ENCODE measurements at regions not wholly inside any gene's neighbourhood (a gene's known extent, or its start where the extent isn't known, plus 50 kb on each side); places are given as distances from the start of the nearest gene placed in this dataset.

- DNase-seq (ENCODE audit: low spot score), result no peak
- H3K9me3 ChIP-seq (ENCODE audit: control insufficient read depth in 4 of 4, low read length in 3 of 4), result no peaks in the 10 kb centered on the region
- H3K9ac ChIP-seq (ENCODE audit: low read depth in 1 of 2, low read length in 2 of 2), result no peak overlapping the region
- H3K4me1 ChIP-seq (ENCODE audit: control insufficient read depth in 4 of 4, insufficient read depth in 4 of 4, low read length in 3 of 4), result peaks cover 0 to 2% (median 0%) of the 10 kb centered on the region in 4 donors
- no peak overlapping the region for H3K27ac ChIP-seq (ENCODE audit: low read depth in 1 of 2, low read length in 2 of 2)
- no peak overlapping the region for H3K4me3 ChIP-seq (ENCODE audit: low read depth in 1 of 3, low read length in 3 of 3)
- no peaks in the 10 kb centered on the region for H3K27me3 ChIP-seq (ENCODE audit: control insufficient read depth in 4 of 4, insufficient read depth in 4 of 4, low read length in 3 of 4)
- TF ChIP-seq RXRA (IDR thresholded peaks at IDR 0.05) (no peak), TAF1 (conservative IDR thresholded peaks at IDR 0.05) (no peak), YY1 (IDR thresholded peaks at IDR 0.05) (no peak), ATF3 (IDR thresholded peaks at IDR 0.05) (no peak), RAD21 (IDR thresholded peaks at IDR 0.05) (no peak), HNF4G (IDR thresholded peaks at IDR 0.05) (no peak), EGR1 (IDR thresholded peaks at IDR 0.05; ENCODE audit: low read depth in 2 of 2) (no peak), NR2F2 (IDR thresholded peaks at IDR 0.05) (no peak), JUND (IDR thresholded peaks at IDR 0.05) (no peak), REST (IDR thresholded peaks at IDR 0.05) (no peak), ZBTB33 (IDR thresholded peaks at IDR 0.05) (no peak), SP1 (IDR thresholded peaks at IDR 0.05) (no peak), GABPA (IDR thresholded peaks at IDR 0.05 in 1 of 2, conservative IDR thresholded peaks at IDR 0.05 in 1 of 2) (no peak), CTCF (IDR thresholded peaks at IDR 0.05; ENCODE audit: low read depth, low read length, missing input control) (no peak), HNF4A (conservative IDR thresholded peaks at IDR 0.05) (no peak)
- no peaks in the 10 kb centered on the region for H3K36me3 ChIP-seq (ENCODE audit: control insufficient read depth in 4 of 4, insufficient read depth in 3 of 4, low read depth in 1 of 4, low read length in 3 of 4)
These were observed 95.8 kb upstream of the IRAK1BP1 start for GRCh38 chr6:78771586-78771985.

DNA sequence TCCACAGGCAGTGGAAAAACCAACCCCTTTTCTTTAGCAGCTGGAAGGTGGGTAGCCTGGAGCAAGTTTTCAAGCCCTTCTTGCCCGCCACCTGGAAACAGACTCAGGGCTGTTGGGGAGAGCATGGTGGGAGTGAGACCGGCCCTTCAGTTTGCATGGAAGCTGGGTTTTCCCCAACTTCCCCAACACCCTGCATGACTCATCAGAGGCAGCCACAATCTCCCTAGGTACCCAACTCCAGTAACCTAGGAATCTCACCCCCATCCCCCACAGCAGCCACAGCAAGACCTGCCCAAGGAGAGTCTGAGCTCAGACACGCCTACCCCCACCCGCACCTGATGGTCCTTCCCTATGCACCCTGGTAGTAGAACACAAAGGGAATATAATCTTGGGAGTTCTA lies 86.3 kb upstream of the IRAK1BP1 start:
- H3K4me1 ChIP-seq (ENCODE audit: control insufficient read depth in 4 of 4, insufficient read depth in 4 of 4, low read length in 3 of 4), result no peaks in the 10 kb centered on the region
- no peaks in the 10 kb centered on the region for H3K27me3 ChIP-seq (ENCODE audit: control insufficient read depth in 4 of 4, insufficient read depth in 4 of 4, low read length in 3 of 4)
- H3K27ac ChIP-seq (ENCODE audit: low read depth in 1 of 2, low read length in 2 of 2), result no peak overlapping the region
- H3K4me3 ChIP-seq (ENCODE audit: low read depth in 1 of 3, low read length in 3 of 3), result no peak overlapping the region
- no peak for DNase-seq (ENCODE audit: low spot score)
- WGBS, result 92% methylated on average over 4 of the region's 4 CpGs
- H3K9ac ChIP-seq (ENCODE audit: low read depth in 1 of 2, low read length in 2 of 2), result no peak overlapping the region
- no peaks in the 10 kb centered on the region for H3K9me3 ChIP-seq (ENCODE audit: control insufficient read depth in 4 of 4, low read length in 3 of 4)
- H3K36me3 ChIP-seq (ENCODE audit: control insufficient read depth in 4 of 4, insufficient read depth in 3 of 4, low read depth in 1 of 4, low read length in 3 of 4), result no peaks in the 10 kb centered on the region
- TF ChIP-seq HNF4G (IDR thresholded peaks at IDR 0.05), result no peak
- TF ChIP-seq, protein P1, sequence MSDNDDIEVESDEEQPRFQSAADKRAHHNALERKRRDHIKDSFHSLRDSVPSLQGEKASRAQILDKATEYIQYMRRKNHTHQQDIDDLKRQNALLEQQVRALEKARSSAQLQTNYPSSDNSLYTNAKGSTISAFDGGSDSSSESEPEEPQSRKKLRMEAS (IDR thresholded peaks at IDR 0.05), result no peak
- no peak for TF ChIP-seq TAF1 (conservative IDR thresholded peaks at IDR 0.05)
- no peak for TF ChIP-seq RAD21 (IDR thresholded peaks at IDR 0.05)
- no peak for TF ChIP-seq ZBTB33 (IDR thresholded peaks at IDR 0.05)
- no peak for TF ChIP-seq JUND (IDR thresholded peaks at IDR 0.05)
- no peak for TF ChIP-seq HNF4A (conservative IDR thresholded peaks at IDR 0.05)
- TF ChIP-seq CTCF (IDR thresholded peaks at IDR 0.05; ENCODE audit: low read depth, low read length, missing input control), result no peak
- TF ChIP-seq EGR1 (IDR thresholded peaks at IDR 0.05; ENCODE audit: low read depth in 2 of 2), result no peak
- TF ChIP-seq NR2F2 (IDR thresholded peaks at IDR 0.05), result no peak
- no peak for TF ChIP-seq SP1 (IDR thresholded peaks at IDR 0.05)
- TF ChIP-seq RXRA (IDR thresholded peaks at IDR 0.05), result no peak
- TF ChIP-seq GABPA (IDR thresholded peaks at IDR 0.05 in 1 of 2, conservative IDR thresholded peaks at IDR 0.05 in 1 of 2), result no peak
- no peak for TF ChIP-seq YY1 (IDR thresholded peaks at IDR 0.05)
